Kidney (tissue), 13 donors: ENCODE measurements at regions not wholly inside any gene's neighbourhood (a gene's known extent, or its start where the extent isn't known, plus 50 kb on each side); places are given as distances from the start of the nearest gene placed in this dataset.

Experiments used
- DNase-seq, 5 donors: peaks; one replicate each; pipeline ENCODE4 v3.0.0-alpha.2; 2013 to 2020
- FAIRE-seq: peaks from 2 replicates; lab custom pipeline; 2012; peaks lifted over from hg19 to GRCh38; lab: Jason Lieb, UNC
- H3K27ac ChIP-seq, 2 donors: one replicate each; pipeline ENCODE4 v1.7.0; 2013; ENCODE audit warnings: low read depth in 2 of 2, low read length in 2 of 2, inconsistent platforms in 1 of 2
- H3K27me3 ChIP-seq: one replicate; pipeline ENCODE4 v1.7.1; 2013; ENCODE audit warnings: low read length, inconsistent platforms; ENCODE audit not compliant: control insufficient read depth, insufficient read depth
- H3K36me3 ChIP-seq, 3 donors: one replicate each; pipeline versions ENCODE4 v1.7.0 to v1.7.1; 2013; ENCODE audit warnings: low read length in 3 of 3, control low read depth in 1 of 3, inconsistent platforms in 1 of 3; ENCODE audit not compliant: insufficient read depth in 3 of 3, control insufficient read depth in 2 of 3
- H3K4me1 ChIP-seq, 3 donors: one replicate each; pipeline versions ENCODE4 v1.7.0 to v1.7.1; 2013; ENCODE audit warnings: low read length in 3 of 3, inconsistent platforms in 1 of 3, low read depth in 1 of 3; ENCODE audit not compliant: control insufficient read depth in 2 of 3, insufficient read depth in 2 of 3
- H3K4me3 ChIP-seq, 3 donors: one replicate each; pipeline versions ENCODE4 v1.7.0 to v1.8.1; 2013; ENCODE audit warnings: low read length in 3 of 3, control low read depth in 1 of 3, inconsistent platforms in 1 of 3
- H3K9ac ChIP-seq, 3 donors: one replicate each; pipeline versions ENCODE4 v1.7.0 to v1.7.1; 2013; ENCODE audit warnings: low read length in 3 of 3, control low read depth in 1 of 3, inconsistent platforms in 1 of 3
- H3K9me3 ChIP-seq, 3 donors: one replicate each; pipeline versions ENCODE4 v1.7.0 to v1.7.1; 2013; ENCODE audit warnings: low read length in 3 of 3, control low read depth in 1 of 3, inconsistent platforms in 1 of 3; ENCODE audit not compliant: control insufficient read depth in 2 of 3, insufficient read depth in 1 of 3
- intact Hi-C: fragments of 100-400 bp; cut with DNase I; formaldehyde crosslinking; loops from one replicate; pipeline ENCODE4 v1.11.1; 2022
- TF ChIP-seq, protein P1 (sequence below): IDR thresholded peaks from 3 replicates; pipeline ENCODE4 v1.5.1; 2012; ENCODE audit warnings: mild to moderate bottlenecking, moderate library complexity, borderline replicate concordance; ENCODE audit not compliant: insufficient read depth; ENCODE audit errors: extremely low read depth
- donor health status: control.
- donor health status: control.
- donor health status: control.
- donor health status: control.
- donor health status: control.
- donor health status: DM: yes; HTN: yes; CAD: no.
- donor health status: Normal renal cell carcinoma (clear cell type).

DNA sequence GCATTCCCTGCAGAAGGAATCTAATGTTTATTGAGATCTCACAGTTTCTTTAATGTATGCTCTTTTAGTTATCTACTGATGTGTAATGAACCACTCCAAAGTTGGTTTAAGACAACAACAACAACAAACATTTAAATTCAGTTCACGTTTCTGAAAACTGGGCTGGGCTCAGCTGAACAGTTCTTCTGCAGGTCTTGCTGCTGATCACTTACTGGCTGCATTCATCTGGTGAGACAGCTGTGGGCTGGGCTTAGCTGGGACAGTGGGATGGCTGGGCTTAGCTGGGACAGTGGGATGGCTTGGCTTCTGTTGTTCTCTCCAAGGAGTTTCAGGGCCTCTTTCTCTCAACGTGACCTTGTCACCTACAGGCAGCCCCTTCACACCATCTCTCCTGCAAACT is 544.3 kb upstream of the CDH5 start:
- H3K27ac ChIP-seq = no peak overlapping the region
- H3K9ac ChIP-seq = no peak overlapping the region
- H3K36me3 ChIP-seq = no peaks in the 10 kb centered on the region
- H3K27me3 ChIP-seq = no peaks in the 10 kb centered on the region
- H3K4me3 ChIP-seq = no peak overlapping the region
- FAIRE-seq (no peak), DNase-seq (no peak)
- intact Hi-C loops = no loop called here
- no peaks in the 10 kb centered on the region for H3K9me3 ChIP-seq
- H3K4me1 ChIP-seq = no peaks in the 10 kb centered on the region
- TF ChIP-seq, protein P1, sequence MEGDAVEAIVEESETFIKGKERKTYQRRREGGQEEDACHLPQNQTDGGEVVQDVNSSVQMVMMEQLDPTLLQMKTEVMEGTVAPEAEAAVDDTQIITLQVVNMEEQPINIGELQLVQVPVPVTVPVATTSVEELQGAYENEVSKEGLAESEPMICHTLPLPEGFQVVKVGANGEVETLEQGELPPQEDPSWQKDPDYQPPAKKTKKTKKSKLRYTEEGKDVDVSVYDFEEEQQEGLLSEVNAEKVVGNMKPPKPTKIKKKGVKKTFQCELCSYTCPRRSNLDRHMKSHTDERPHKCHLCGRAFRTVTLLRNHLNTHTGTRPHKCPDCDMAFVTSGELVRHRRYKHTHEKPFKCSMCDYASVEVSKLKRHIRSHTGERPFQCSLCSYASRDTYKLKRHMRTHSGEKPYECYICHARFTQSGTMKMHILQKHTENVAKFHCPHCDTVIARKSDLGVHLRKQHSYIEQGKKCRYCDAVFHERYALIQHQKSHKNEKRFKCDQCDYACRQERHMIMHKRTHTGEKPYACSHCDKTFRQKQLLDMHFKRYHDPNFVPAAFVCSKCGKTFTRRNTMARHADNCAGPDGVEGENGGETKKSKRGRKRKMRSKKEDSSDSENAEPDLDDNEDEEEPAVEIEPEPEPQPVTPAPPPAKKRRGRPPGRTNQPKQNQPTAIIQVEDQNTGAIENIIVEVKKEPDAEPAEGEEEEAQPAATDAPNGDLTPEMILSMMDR = no peak

DNA sequence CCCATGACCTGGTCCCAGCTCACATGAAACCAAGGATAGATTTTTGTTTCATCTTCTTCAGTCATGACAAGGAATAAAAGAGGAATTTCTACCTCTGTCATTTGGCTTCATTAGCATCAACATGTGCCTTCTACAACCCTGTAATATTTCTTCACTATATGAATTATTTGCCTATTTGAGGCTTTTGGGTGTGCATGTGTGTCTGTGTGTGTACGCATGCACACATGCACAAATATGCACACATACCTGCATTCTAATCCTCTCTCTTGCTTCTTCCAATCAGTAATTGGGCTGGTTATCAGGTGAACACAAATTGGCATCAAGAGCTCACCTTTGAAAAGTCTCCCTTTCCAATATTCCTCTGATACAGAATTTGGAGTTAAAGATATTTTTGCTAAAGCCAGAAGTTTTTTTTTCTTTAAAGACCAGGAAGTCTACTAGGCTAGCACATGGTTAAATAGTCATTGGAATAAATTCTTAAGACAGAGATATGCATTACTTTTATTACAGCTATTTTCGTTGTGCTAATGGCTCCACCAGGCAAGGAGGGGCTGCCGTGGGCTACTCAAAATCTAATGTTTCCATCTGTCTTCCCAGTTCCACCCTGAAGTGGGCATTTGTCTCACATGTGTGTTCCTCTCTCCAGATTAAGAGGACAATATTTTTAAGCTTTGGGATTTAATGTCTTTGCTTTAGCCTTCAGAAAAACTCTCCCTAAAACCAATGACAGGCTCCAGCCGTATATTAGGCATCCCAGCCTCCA is 547.2 kb upstream of the CDH5 start:
- Histone ChIP-seq H3K9me3 (no peaks in the 10 kb centered on the region), H3K4me1 (no peaks in the 10 kb centered on the region), H3K36me3 (no peaks in the 10 kb centered on the region), H3K9ac (no peak overlapping the region), H3K27me3 (no peaks in the 10 kb centered on the region), H3K4me3 (no peak overlapping the region), H3K27ac (no peak overlapping the region)
- TF ChIP-seq, protein P1 = no peak
- no peak for FAIRE-seq
- intact Hi-C loops = no loop called here
- no peak for DNase-seq

DNA sequence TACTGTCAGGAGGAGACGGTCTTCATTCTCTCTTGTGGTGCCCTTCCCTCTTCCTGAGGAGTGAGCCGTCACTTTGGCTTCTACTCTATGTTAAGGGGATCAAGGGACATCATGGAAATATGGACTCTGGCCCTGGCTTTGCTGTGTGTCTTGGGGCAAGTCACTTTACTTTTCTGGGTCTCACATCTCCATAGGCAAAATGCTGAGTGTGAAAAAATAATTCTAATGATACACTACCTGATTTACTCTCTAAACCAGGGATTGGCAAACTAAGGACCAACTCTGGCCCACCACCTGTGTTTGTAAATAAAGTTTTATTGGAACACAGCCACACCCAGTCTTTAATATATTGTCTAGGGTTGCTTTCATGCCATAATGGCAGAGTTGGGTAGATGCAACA is 548.7 kb upstream of the CDH5 start:
- no peak for DNase-seq
- TF ChIP-seq, protein P1 = no peak
- Histone ChIP-seq H3K9me3 (no peaks in the 10 kb centered on the region), H3K4me1 (no peaks in the 10 kb centered on the region), H3K36me3 (no peaks in the 10 kb centered on the region), H3K9ac (no peak overlapping the region), H3K27ac (no peak overlapping the region), H3K27me3 (no peaks in the 10 kb centered on the region), H3K4me3 (no peak overlapping the region)
- intact Hi-C loops = no loop called here
- FAIRE-seq = no peak

DNA sequence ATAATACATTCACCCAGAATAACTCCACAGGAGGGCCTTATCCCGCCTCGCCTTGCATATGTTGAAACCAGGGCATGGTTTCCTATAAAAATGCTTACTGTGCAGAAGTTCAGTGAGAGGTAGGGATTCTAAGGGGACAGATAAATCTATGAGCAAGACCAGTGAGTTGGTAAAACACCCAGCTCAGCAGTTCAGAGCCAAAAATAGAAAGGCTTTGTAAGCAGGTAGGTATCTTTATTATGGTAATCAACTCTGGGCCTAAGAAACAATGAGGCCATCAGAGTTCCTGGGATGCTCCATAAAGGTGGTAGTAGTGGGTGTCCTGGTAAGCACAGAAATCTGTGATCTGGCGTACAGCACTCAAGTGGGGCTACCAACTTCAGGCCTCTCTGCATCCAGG is 549.4 kb upstream of the CDH5 start:
- no peak overlapping the region for H3K9ac ChIP-seq
- H3K36me3 ChIP-seq = no peaks in the 10 kb centered on the region
- H3K4me1 ChIP-seq = no peaks in the 10 kb centered on the region
- no peak for DNase-seq
- TF ChIP-seq, protein P1 = no peak
- H3K27ac ChIP-seq = no peak overlapping the region
- no peaks in the 10 kb centered on the region for H3K27me3 ChIP-seq
- no peak overlapping the region for H3K4me3 ChIP-seq
- H3K9me3 ChIP-seq = no peaks in the 10 kb centered on the region
- no peak for FAIRE-seq
- intact Hi-C loops = no loop called here
